A549 (cell line): ENCODE measurements at regions not wholly inside any gene's neighbourhood (a gene's known extent, or its start where the extent isn't known, plus 50 kb on each side); places are given as distances from the start of the nearest gene placed in this dataset.

Experiments used
- ATAC-seq, 2 experiments: fragments of 200-7000 bp in 1 of 2; fragments of >200 bp in 1 of 2; cut with Nextera tagmentation in 1 of 2; cut with Tn5 transposase in 1 of 2; 3 replicates each; pipeline versions ENCODE4 v1.8.0 to v1.9.1; 2018 to 2020; ENCODE audit warnings: mild to moderate bottlenecking in 1 of 2, moderate library complexity in 1 of 2
- CTCF ChIA-PET: fragments of 300-600 bp; sonication (Branson Sonifier 250); formaldehyde crosslinking; extraction: SDS; loops from one replicate; lab custom pipeline; 2021; ENCODE audit warnings: antibody characterized with exemption, inconsistent platforms; lab: Yijun Ruan, JAX
- POLR2A ChIA-PET: fragments of 350-600 bp; formaldehyde crosslinking; extraction: SDS; loops from one replicate; lab custom pipeline; 2021; ENCODE audit warnings: antibody characterized with exemption, inconsistent platforms; lab: Yijun Ruan, JAX
- DNase-seq, 2 experiments: peaks; one replicate each; pipeline versions ENCODE4 v3.0.0 to v3.0.0-alpha.2; 2011 to 2016; ENCODE audit warnings: low read depth in 1 of 2, low spot score in 1 of 2
- FAIRE-seq: peaks from 2 replicates; lab custom pipeline; 2011; peaks lifted over from hg19 to GRCh38; lab: Jason Lieb, UNC
- H3K27ac ChIP-seq, 2 experiments: fragments of >200 bp; sonication (Bioruptor Twin); formaldehyde crosslinking; 3 replicates each; pipeline ENCODE4 v1.5.1; 2016 to 2017
- H3K4me1 ChIP-seq: fragments of >200 bp; sonication (Bioruptor Twin); formaldehyde crosslinking; 3 replicates; pipeline ENCODE4 v1.6.1; 2016
- H3K4me2 ChIP-seq: fragments of >200 bp; sonication (Bioruptor Twin); formaldehyde crosslinking; 3 replicates; pipeline ENCODE4 v1.6.1; 2016
- H3K4me3 ChIP-seq: fragments of >200 bp; sonication (Bioruptor Twin); formaldehyde crosslinking; 3 replicates; pipeline ENCODE4 v1.5.1; 2016
- H3K9me3 ChIP-seq: fragments of >200 bp; sonication (Bioruptor Twin); formaldehyde crosslinking; 3 replicates; pipeline ENCODE4 v1.6.1; 2016
- CBX2 ChIP-seq: fragments of 200-600 bp; sonication (generic); IDR thresholded peaks from 2 replicates; pipeline ENCODE4 v1.6.1; 2016; ENCODE audit warnings: low read depth, mild to moderate bottlenecking, borderline replicate concordance
- CEBPB ChIP-seq, 2 experiments: fragments of >200 bp in 1 of 2; sonication (Bioruptor Twin) in 1 of 2; formaldehyde crosslinking in 1 of 2; IDR thresholded peaks; 2 replicates each; pipeline ENCODE4 v1.6.1; 2012 to 2016
- CHD2 ChIP-seq: fragments of 150-350 bp; IDR thresholded peaks from 2 replicates; pipeline ENCODE4 v1.6.1; 2014; ENCODE audit warnings: low read length; ENCODE audit not compliant: partially characterized antibody
- CHD4 ChIP-seq: fragments of 200-600 bp; sonication (generic); IDR thresholded peaks from 2 replicates; pipeline ENCODE4 v1.6.1; 2016; ENCODE audit warnings: antibody characterized with exemption, mild to moderate bottlenecking, borderline replicate concordance
- E2F6 ChIP-seq: IDR thresholded peaks from 2 replicates; pipeline ENCODE4 v1.6.1; 2012; ENCODE audit warnings: low read depth, borderline replicate concordance
- EHMT2 ChIP-seq: fragments of 200-600 bp; sonication (generic); IDR thresholded peaks from 2 replicates; pipeline ENCODE4 v1.6.1; 2016; ENCODE audit warnings: antibody characterized with exemption, low read depth, mild to moderate bottlenecking, moderate library complexity
- EP300 ChIP-seq, 2 experiments: fragments of >200 bp; sonication (Bioruptor Twin); formaldehyde crosslinking; IDR thresholded peaks; 2 replicates in 1 of 2; 3 replicates in 1 of 2; pipeline ENCODE4 v1.6.1; 2016 to 2017
- ESRRA ChIP-seq: fragments of 150-350 bp; IDR thresholded peaks from 2 replicates; pipeline ENCODE4 v1.6.1; 2014; ENCODE audit warnings: mild to moderate bottlenecking, low read length, borderline replicate concordance
- FOSB ChIP-seq: fragments of 250-450 bp; sonication (Bioruptor Pico); IDR thresholded peaks from 2 replicates; pipeline ENCODE4 v1.5.0; 2020; ENCODE audit warnings: mild to moderate bottlenecking, moderate library complexity
- FOSL2 ChIP-seq, 2 experiments: fragments of 450-650 bp in 1 of 2; fragments of >200 bp in 1 of 2; sonication (Bioruptor Twin) in 1 of 2; formaldehyde crosslinking; IDR thresholded peaks; 2 replicates each; pipeline versions ENCODE4 v1.5.0 to v1.6.1; 2016 to 2020; ENCODE audit warnings: mild to moderate bottlenecking in 1 of 2, moderate library complexity in 1 of 2
- HDAC2 ChIP-seq: fragments of 200-600 bp; sonication (generic); IDR thresholded peaks from 2 replicates; pipeline ENCODE4 v1.6.1; 2016
- HEYL ChIP-seq: fragments of 250-450 bp; sonication (Bioruptor Pico); IDR thresholded peaks from 2 replicates; pipeline ENCODE4 v1.8.0; 2021; ENCODE audit warnings: mild to moderate bottlenecking, moderate library complexity
- HOXA7 ChIP-seq: fragments of 250-450 bp; sonication (Bioruptor Pico); IDR thresholded peaks from 2 replicates; pipeline ENCODE4 v1.5.0; 2020; ENCODE audit warnings: mild to moderate bottlenecking, moderate library complexity
- HOXB13 ChIP-seq: fragments of 250-450 bp; sonication (Bioruptor Pico); IDR thresholded peaks from 2 replicates; pipeline ENCODE4 v1.5.0; 2020; ENCODE audit warnings: low read depth, mild to moderate bottlenecking, moderate library complexity
- JUNB ChIP-seq: fragments of >200 bp; sonication (Bioruptor Twin); formaldehyde crosslinking; IDR thresholded peaks from 2 replicates; pipeline ENCODE4 v1.6.1; 2016
- KDM1A ChIP-seq: fragments of 200-600 bp; sonication (generic); IDR thresholded peaks from 2 replicates; pipeline ENCODE4 v1.6.1; 2016; ENCODE audit warnings: low read depth, mild to moderate bottlenecking
- KDM5A ChIP-seq: fragments of 200-600 bp; sonication (generic); IDR thresholded peaks from 2 replicates; pipeline ENCODE4 v1.6.1; 2016; ENCODE audit warnings: antibody characterized with exemption, mild to moderate bottlenecking
- MAFK ChIP-seq: fragments of 450-650 bp; IDR thresholded peaks from 2 replicates; pipeline ENCODE4 v1.6.1; 2014; ENCODE audit not compliant: partially characterized antibody
- MYC ChIP-seq: IDR thresholded peaks from 2 replicates; pipeline ENCODE4 v1.6.1; 2012; ENCODE audit warnings: mild to moderate bottlenecking, inconsistent platforms, low read length, improper control_type of control experiment, borderline replicate concordance
- NFE2L2 ChIP-seq: fragments of 150-350 bp; conservative IDR thresholded peaks from 2 replicates; pipeline ENCODE4 v1.6.1; 2014; ENCODE audit warnings: low read length
- POLR2A ChIP-seq: IDR thresholded peaks from 2 replicates; pipeline ENCODE4 v1.6.1; 2012; ENCODE audit warnings: mild to moderate bottlenecking, low read length
- RARB ChIP-seq: fragments of 250-450 bp; sonication (Bioruptor Pico); IDR thresholded peaks from 2 replicates; pipeline ENCODE4 v1.8.0; 2021; ENCODE audit warnings: mild to moderate bottlenecking, moderate library complexity
- RNF2 ChIP-seq: fragments of 200-600 bp; sonication (generic); IDR thresholded peaks from 2 replicates; pipeline ENCODE4 v1.6.1; 2016; ENCODE audit warnings: low read depth, mild to moderate bottlenecking, antibody characterized with exemption, moderate library complexity, borderline replicate concordance
- ZFP36 ChIP-seq: fragments of 450-650 bp; IDR thresholded peaks from 2 replicates; pipeline ENCODE4 v1.6.1; 2014; ENCODE audit warnings: borderline replicate concordance; ENCODE audit not compliant: partially characterized antibody
- ZNF302 ChIP-seq: fragments of 250-450 bp; sonication (Bioruptor Pico); IDR thresholded peaks from 2 replicates; pipeline ENCODE4 v1.9.0; 2021; ENCODE audit warnings: inconsistent platforms, mild to moderate bottlenecking, moderate library complexity
- ZSCAN20 ChIP-seq: fragments of 250-450 bp; sonication (Bioruptor Pico); IDR thresholded peaks from 2 replicates; pipeline ENCODE4 v1.8.0; 2022; ENCODE audit warnings: mild to moderate bottlenecking, moderate library complexity
- WGBS: methylation state at CpG from one replicate; pipeline ENCODE4 v1.1.6; 2017; ENCODE audit errors: missing lambda C conversion rate; 5-methylcytosine and 5-hydroxymethylcytosine counted together
- TF ChIP-seq, protein P1 (sequence below): fragments of 450-650 bp; IDR thresholded peaks from 2 replicates; pipeline ENCODE4 v1.6.1; 2014; ENCODE audit warnings: antibody characterized with exemption
- TF ChIP-seq, protein P2 (sequence below): fragments of 200-600 bp; sonication (generic); IDR thresholded peaks from 2 replicates; pipeline ENCODE4 v1.6.1; 2016; ENCODE audit warnings: antibody characterized with exemption, mild to moderate bottlenecking, moderate library complexity
- TF ChIP-seq, protein P3 (sequence below): fragments of >200 bp; sonication (Bioruptor Twin); formaldehyde crosslinking; IDR thresholded peaks from 3 replicates; pipeline ENCODE4 v1.5.1; 2016
- TF ChIP-seq, protein P4 (sequence below): IDR thresholded peaks from 2 replicates; pipeline ENCODE4 v1.6.1; 2012

DNA sequence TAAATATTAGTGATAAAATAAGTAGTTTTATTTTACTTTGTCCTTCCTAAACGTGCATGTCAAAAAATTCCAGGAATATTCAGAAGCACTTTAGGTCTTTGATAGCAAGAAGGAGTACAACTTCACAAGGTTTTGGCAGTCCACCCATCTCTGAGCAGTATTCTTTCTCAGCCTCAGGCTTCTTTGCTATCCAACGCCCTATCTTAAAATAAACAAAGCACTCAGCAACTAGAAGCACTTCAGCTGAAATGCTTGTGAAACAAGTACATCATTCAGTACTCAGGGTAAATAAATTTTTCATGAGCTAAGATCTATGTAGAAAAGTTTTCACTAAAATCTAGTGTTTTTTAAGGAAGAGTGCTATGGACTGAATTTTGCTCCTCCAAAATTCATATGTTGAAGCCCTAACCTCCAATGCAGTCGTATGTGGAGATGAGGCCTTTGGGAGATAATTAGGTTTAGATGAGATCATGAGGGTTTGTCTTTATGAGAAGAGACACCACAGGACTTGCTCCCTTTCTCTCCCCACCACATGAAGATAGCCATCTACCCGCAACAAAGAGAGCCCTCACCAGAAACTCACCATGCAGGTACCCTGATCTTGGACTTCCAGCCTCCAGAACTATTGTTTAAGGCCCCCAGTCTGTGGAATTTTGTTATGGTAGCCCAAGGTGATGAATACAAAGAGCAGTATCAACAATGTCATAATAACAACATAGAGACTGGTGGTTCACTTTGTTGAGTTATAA is 539.1 kb downstream of the TFAP2A start:
- DNase-seq, result no peak
- WGBS, result 39% methylated on average over 4 of the region's 4 CpGs
- Histone ChIP-seq H3K4me3 (no peak overlapping the region), H3K4me2 (0 out of 3 replicates have a peak overlapping the region, but pooled peaks have one; percentile 29), H3K4me1 (0 out of 3 replicates have a peak, but pooled peaks cover 5% of the 10 kb centered on the region), H3K27ac (no peak overlapping the region), H3K9me3 (peaks cover 4% of the 10 kb centered on the region; the same call in 1 of the 3 replicates)
- TF ChIP-seq CEBPB (IDR thresholded peaks at IDR 0.05) (no peak), E2F6 (no peak), EP300 (IDR thresholded peaks at IDR 0.05) (no peak), KDM1A (no peak), ESRRA (no peak), FOSL2 (IDR thresholded peaks at IDR 0.05) (no peak), FOSL2 (CRISPR knock-in tag; IDR thresholded peaks at IDR 0.05) (no peak), HEYL (CRISPR knock-in tag) (no peak), ZSCAN20 (CRISPR knock-in tag) (no peak), HOXB13 (CRISPR knock-in tag) (no peak), JUNB (no peak), ZNF302 (CRISPR knock-in tag) (no peak), CHD4 (no peak), POLR2A (no peak), RARB (CRISPR knock-in tag) (no peak), CHD2 (no peak)
- TF ChIP-seq, protein P1, sequence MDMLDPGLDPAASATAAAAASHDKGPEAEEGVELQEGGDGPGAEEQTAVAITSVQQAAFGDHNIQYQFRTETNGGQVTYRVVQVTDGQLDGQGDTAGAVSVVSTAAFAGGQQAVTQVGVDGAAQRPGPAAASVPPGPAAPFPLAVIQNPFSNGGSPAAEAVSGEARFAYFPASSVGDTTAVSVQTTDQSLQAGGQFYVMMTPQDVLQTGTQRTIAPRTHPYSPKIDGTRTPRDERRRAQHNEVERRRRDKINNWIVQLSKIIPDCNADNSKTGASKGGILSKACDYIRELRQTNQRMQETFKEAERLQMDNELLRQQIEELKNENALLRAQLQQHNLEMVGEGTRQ, result no peak
- POLR2A ChIA-PET, result no interaction called here
- CTCF ChIA-PET, result no interaction called here
- no peak for FAIRE-seq
- no peak for ATAC-seq

DNA sequence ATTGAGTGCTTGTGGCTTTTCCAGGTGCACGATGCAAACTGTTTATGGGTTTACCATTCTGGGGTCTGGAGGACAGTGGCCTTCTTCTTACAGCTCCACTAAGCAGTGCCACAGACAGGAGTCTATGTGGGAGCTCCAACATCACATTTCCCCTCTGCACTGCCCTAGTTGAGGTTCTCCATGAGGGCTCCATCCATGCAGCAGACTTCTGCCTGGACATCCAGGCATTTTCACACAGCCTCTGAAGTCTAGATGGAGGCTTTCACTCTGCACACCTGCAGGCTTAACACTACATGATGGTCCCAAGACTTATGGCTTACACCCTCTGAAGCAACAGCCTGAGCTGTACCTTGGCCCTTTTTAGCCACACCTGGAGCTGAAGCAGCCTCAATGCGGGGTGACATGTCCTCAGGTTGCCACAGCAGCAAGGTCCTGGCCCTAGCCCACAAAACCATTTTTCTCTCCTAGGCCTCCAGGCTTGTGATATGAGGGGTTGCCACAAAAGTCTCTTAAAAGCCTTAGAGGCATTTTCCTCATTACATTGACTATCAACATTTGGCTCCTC is 552.2 kb downstream of the TFAP2A start:
- ATAC-seq (no peak), DNase-seq (no peak), FAIRE-seq (no peak)
- Histone ChIP-seq H3K4me3 (no peak overlapping the region), H3K9me3 (peaks cover 9% of the 10 kb centered on the region; the same call in 2 of the 3 replicates), H3K4me1 (no peaks in the 10 kb centered on the region), H3K27ac (no peak overlapping the region), H3K4me2 (no peak overlapping the region)
- WGBS, result 6% methylated on average over 2 of the region's 2 CpGs
- ChIA-PET POLR2A (no interaction called here), CTCF (no interaction called here)
- TF ChIP-seq NFE2L2, result no peak
- TF ChIP-seq HDAC2, result no peak
- TF ChIP-seq, protein P2, sequence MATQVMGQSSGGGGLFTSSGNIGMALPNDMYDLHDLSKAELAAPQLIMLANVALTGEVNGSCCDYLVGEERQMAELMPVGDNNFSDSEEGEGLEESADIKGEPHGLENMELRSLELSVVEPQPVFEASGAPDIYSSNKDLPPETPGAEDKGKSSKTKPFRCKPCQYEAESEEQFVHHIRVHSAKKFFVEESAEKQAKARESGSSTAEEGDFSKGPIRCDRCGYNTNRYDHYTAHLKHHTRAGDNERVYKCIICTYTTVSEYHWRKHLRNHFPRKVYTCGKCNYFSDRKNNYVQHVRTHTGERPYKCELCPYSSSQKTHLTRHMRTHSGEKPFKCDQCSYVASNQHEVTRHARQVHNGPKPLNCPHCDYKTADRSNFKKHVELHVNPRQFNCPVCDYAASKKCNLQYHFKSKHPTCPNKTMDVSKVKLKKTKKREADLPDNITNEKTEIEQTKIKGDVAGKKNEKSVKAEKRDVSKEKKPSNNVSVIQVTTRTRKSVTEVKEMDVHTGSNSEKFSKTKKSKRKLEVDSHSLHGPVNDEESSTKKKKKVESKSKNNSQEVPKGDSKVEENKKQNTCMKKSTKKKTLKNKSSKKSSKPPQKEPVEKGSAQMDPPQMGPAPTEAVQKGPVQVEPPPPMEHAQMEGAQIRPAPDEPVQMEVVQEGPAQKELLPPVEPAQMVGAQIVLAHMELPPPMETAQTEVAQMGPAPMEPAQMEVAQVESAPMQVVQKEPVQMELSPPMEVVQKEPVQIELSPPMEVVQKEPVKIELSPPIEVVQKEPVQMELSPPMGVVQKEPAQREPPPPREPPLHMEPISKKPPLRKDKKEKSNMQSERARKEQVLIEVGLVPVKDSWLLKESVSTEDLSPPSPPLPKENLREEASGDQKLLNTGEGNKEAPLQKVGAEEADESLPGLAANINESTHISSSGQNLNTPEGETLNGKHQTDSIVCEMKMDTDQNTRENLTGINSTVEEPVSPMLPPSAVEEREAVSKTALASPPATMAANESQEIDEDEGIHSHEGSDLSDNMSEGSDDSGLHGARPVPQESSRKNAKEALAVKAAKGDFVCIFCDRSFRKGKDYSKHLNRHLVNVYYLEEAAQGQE, result no peak
- TF ChIP-seq KDM5A, result no peak
- no peak for TF ChIP-seq CHD2
- TF ChIP-seq EHMT2, result no peak
- no peak for TF ChIP-seq MYC
- TF ChIP-seq FOSB (CRISPR knock-in tag), result no peak
- no peak for TF ChIP-seq CEBPB (IDR thresholded peaks at IDR 0.05)
- TF ChIP-seq CBX2, result no peak
- TF ChIP-seq, protein P3, sequence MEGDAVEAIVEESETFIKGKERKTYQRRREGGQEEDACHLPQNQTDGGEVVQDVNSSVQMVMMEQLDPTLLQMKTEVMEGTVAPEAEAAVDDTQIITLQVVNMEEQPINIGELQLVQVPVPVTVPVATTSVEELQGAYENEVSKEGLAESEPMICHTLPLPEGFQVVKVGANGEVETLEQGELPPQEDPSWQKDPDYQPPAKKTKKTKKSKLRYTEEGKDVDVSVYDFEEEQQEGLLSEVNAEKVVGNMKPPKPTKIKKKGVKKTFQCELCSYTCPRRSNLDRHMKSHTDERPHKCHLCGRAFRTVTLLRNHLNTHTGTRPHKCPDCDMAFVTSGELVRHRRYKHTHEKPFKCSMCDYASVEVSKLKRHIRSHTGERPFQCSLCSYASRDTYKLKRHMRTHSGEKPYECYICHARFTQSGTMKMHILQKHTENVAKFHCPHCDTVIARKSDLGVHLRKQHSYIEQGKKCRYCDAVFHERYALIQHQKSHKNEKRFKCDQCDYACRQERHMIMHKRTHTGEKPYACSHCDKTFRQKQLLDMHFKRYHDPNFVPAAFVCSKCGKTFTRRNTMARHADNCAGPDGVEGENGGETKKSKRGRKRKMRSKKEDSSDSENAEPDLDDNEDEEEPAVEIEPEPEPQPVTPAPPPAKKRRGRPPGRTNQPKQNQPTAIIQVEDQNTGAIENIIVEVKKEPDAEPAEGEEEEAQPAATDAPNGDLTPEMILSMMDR, result no peak
- TF ChIP-seq HOXA7, result no peak
- no peak for TF ChIP-seq ZFP36
- no peak for TF ChIP-seq RNF2
- TF ChIP-seq, protein P4, sequence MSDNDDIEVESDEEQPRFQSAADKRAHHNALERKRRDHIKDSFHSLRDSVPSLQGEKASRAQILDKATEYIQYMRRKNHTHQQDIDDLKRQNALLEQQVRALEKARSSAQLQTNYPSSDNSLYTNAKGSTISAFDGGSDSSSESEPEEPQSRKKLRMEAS, result no peak
- TF ChIP-seq MAFK, result no peak
- TF ChIP-seq HEYL (CRISPR knock-in tag), result no peak
